Kidney (tissue), 13 donors: ENCODE measurements at regions not wholly inside any gene's neighbourhood (a gene's known extent, or its start where the extent isn't known, plus 50 kb on each side); places are given as distances from the start of the nearest gene placed in this dataset.
"Not testable (repeated sequence)": the region's sequence is repeated elsewhere in the genome, so short reads cannot be mapped to it uniquely, and the experiment has no call there.

Source experiments
- DNase-seq, 5 donors: peaks; one replicate each; pipeline ENCODE4 v3.0.0-alpha.2; 2013 to 2020
- FAIRE-seq: peaks from 2 replicates; lab custom pipeline; 2012; peaks lifted over from hg19 to GRCh38; lab: Jason Lieb, UNC
- H3K27ac ChIP-seq, 2 donors: one replicate each; pipeline ENCODE4 v1.7.0; 2013; ENCODE audit warnings: low read depth in 2 of 2, low read length in 2 of 2, inconsistent platforms in 1 of 2
- H3K27me3 ChIP-seq: one replicate; pipeline ENCODE4 v1.7.1; 2013; ENCODE audit warnings: low read length, inconsistent platforms; ENCODE audit not compliant: control insufficient read depth, insufficient read depth
- H3K36me3 ChIP-seq, 3 donors: one replicate each; pipeline versions ENCODE4 v1.7.0 to v1.7.1; 2013; ENCODE audit warnings: low read length in 3 of 3, control low read depth in 1 of 3, inconsistent platforms in 1 of 3; ENCODE audit not compliant: insufficient read depth in 3 of 3, control insufficient read depth in 2 of 3
- H3K4me1 ChIP-seq, 3 donors: one replicate each; pipeline versions ENCODE4 v1.7.0 to v1.7.1; 2013; ENCODE audit warnings: low read length in 3 of 3, inconsistent platforms in 1 of 3, low read depth in 1 of 3; ENCODE audit not compliant: control insufficient read depth in 2 of 3, insufficient read depth in 2 of 3
- H3K4me3 ChIP-seq, 3 donors: one replicate each; pipeline versions ENCODE4 v1.7.0 to v1.8.1; 2013; ENCODE audit warnings: low read length in 3 of 3, control low read depth in 1 of 3, inconsistent platforms in 1 of 3
- H3K9ac ChIP-seq, 3 donors: one replicate each; pipeline versions ENCODE4 v1.7.0 to v1.7.1; 2013; ENCODE audit warnings: low read length in 3 of 3, control low read depth in 1 of 3, inconsistent platforms in 1 of 3
- H3K9me3 ChIP-seq, 3 donors: one replicate each; pipeline versions ENCODE4 v1.7.0 to v1.7.1; 2013; ENCODE audit warnings: low read length in 3 of 3, control low read depth in 1 of 3, inconsistent platforms in 1 of 3; ENCODE audit not compliant: control insufficient read depth in 2 of 3, insufficient read depth in 1 of 3
- intact Hi-C: fragments of 100-400 bp; cut with DNase I; formaldehyde crosslinking; loops from one replicate; pipeline ENCODE4 v1.11.1; 2022
- TF ChIP-seq, protein P1 (sequence below): IDR thresholded peaks from 3 replicates; pipeline ENCODE4 v1.5.1; 2012; ENCODE audit warnings: mild to moderate bottlenecking, moderate library complexity, borderline replicate concordance; ENCODE audit not compliant: insufficient read depth; ENCODE audit errors: extremely low read depth
- donor health status: control.
- donor health status: control.
- donor health status: control.
- donor health status: control.
- donor health status: control.
- donor health status: DM: yes; HTN: yes; CAD: no.
- donor health status: Normal renal cell carcinoma (clear cell type).

- Histone ChIP-seq H3K27ac (no peak overlapping the region), H3K27me3 (no peaks in the 10 kb centered on the region), H3K9me3 (no peaks in the 10 kb centered on the region), H3K9ac (no peak overlapping the region), H3K4me1 (no peaks in the 10 kb centered on the region), H3K4me3 (no peak overlapping the region), H3K36me3 (no peaks in the 10 kb centered on the region)
- DNase-seq (no peak), FAIRE-seq (no peak)
- intact Hi-C loops, result no loop called here
- TF ChIP-seq, protein P1, sequence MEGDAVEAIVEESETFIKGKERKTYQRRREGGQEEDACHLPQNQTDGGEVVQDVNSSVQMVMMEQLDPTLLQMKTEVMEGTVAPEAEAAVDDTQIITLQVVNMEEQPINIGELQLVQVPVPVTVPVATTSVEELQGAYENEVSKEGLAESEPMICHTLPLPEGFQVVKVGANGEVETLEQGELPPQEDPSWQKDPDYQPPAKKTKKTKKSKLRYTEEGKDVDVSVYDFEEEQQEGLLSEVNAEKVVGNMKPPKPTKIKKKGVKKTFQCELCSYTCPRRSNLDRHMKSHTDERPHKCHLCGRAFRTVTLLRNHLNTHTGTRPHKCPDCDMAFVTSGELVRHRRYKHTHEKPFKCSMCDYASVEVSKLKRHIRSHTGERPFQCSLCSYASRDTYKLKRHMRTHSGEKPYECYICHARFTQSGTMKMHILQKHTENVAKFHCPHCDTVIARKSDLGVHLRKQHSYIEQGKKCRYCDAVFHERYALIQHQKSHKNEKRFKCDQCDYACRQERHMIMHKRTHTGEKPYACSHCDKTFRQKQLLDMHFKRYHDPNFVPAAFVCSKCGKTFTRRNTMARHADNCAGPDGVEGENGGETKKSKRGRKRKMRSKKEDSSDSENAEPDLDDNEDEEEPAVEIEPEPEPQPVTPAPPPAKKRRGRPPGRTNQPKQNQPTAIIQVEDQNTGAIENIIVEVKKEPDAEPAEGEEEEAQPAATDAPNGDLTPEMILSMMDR, result no peak
Measured at GRCh38 chr11:127962416-127962815, 624.9 kb downstream of the ETS1 start.

GRCh38 chr11:127950162-127950561 is 637.2 kb downstream of the ETS1 start:
- Histone ChIP-seq H3K9me3 (no peaks in the 10 kb centered on the region), H3K4me1 (no peaks in the 10 kb centered on the region), H3K27me3 (no peaks in the 10 kb centered on the region), H3K36me3 (no peaks in the 10 kb centered on the region), H3K27ac (no peak overlapping the region), H3K9ac (no peak overlapping the region), H3K4me3 (no peak overlapping the region)
- DNase-seq (no peak), FAIRE-seq (no peak)
- TF ChIP-seq, protein P1, result no peak
- intact Hi-C loops, result no loop called here

GRCh38 chr11:127943763-127944162 is 643.6 kb downstream of the ETS1 start:
- no peaks in the 10 kb centered on the region for H3K9me3 ChIP-seq
- no peak overlapping the region for H3K9ac ChIP-seq
- DNase-seq, result no peak
- H3K4me1 ChIP-seq, result no peaks in the 10 kb centered on the region
- no peak overlapping the region for H3K4me3 ChIP-seq
- H3K27me3 ChIP-seq, result no peaks in the 10 kb centered on the region
- intact Hi-C loops, result no loop called here
- H3K36me3 ChIP-seq, result no peaks in the 10 kb centered on the region
- FAIRE-seq, result no peak
- TF ChIP-seq, protein P1, result no peak
- H3K27ac ChIP-seq, result no peak overlapping the region

- no peak for DNase-seq
- H3K4me1 ChIP-seq, result no peaks in the 10 kb centered on the region
- H3K27me3 ChIP-seq, result no peaks in the 10 kb centered on the region
- no peak overlapping the region for H3K27ac ChIP-seq
- no peaks in the 10 kb centered on the region for H3K9me3 ChIP-seq
- intact Hi-C loops, result no loop called here
- no peak for FAIRE-seq
- H3K4me3 ChIP-seq, result no peak overlapping the region
- H3K9ac ChIP-seq, result no peak overlapping the region
- TF ChIP-seq, protein P1, result no peak
- H3K36me3 ChIP-seq, result no peaks in the 10 kb centered on the region
Measured at GRCh38 chr11:127943152-127943551, 644.2 kb downstream of the ETS1 start.

- H3K9ac ChIP-seq, H3K36me3 ChIP-seq, DNase-seq, FAIRE-seq, H3K27ac ChIP-seq, H3K4me3 ChIP-seq, H3K9me3 ChIP-seq, H3K4me1 ChIP-seq, H3K27me3 ChIP-seq, intact Hi-C loops: not testable (repeated sequence)
Measured at GRCh38 chr11:127941554-127941953, 645.8 kb downstream of the ETS1 start.
